H9 (cell line): ENCODE measurements at regions not wholly inside any gene's neighbourhood (a gene's known extent, or its start where the extent isn't known, plus 50 kb on each side); places are given as distances from the start of the nearest gene placed in this dataset.

Experiments used
- DNase-seq: peaks from one replicate; pipeline ENCODE4 v3.0.0-alpha.2; 2017
- H2AFZ ChIP-seq: one replicate; pipeline ENCODE4 v1.6.1; 2013; ENCODE audit warnings: mild to moderate bottlenecking, low read length, control low read depth, moderate library complexity
- H2AK5ac ChIP-seq: 2 replicates; pipeline ENCODE4 v1.6.1; 2013; ENCODE audit warnings: low read length, control low read depth, mixed read lengths; ENCODE audit not compliant: insufficient read length
- H2BK120ac ChIP-seq: one replicate; pipeline ENCODE4 v1.6.1; 2013; ENCODE audit warnings: low read depth, mild to moderate bottlenecking, low read length, control low read depth, inconsistent platforms; ENCODE audit not compliant: poor library complexity, severe bottlenecking
- H2BK12ac ChIP-seq: 2 replicates; pipeline ENCODE4 v1.6.1; 2013; ENCODE audit warnings: low read length, control low read depth, mixed read lengths, low read depth; ENCODE audit not compliant: insufficient read length
- H2BK15ac ChIP-seq: 2 replicates; pipeline ENCODE4 v1.6.1; 2013; ENCODE audit warnings: low read depth, low read length, control low read depth
- H2BK20ac ChIP-seq: one replicate; pipeline ENCODE4 v1.6.1; 2013; ENCODE audit warnings: low read depth, mild to moderate bottlenecking, low read length, control low read depth, inconsistent platforms; ENCODE audit not compliant: poor library complexity, severe bottlenecking
- H2BK5ac ChIP-seq: 2 replicates; pipeline ENCODE4 v1.6.1; 2013; ENCODE audit warnings: low read length, control low read depth, mixed read lengths; ENCODE audit not compliant: insufficient read length
- H3K14ac ChIP-seq: 2 replicates; pipeline ENCODE4 v1.6.1; 2013; ENCODE audit warnings: low read length, control low read depth; ENCODE audit not compliant: insufficient read depth
- H3K18ac ChIP-seq: 2 replicates; pipeline ENCODE4 v1.6.1; 2013; ENCODE audit warnings: low read depth, mild to moderate bottlenecking, mixed read lengths, low read length, control low read depth; ENCODE audit not compliant: insufficient read length
- H3K23ac ChIP-seq: 2 replicates; pipeline ENCODE4 v1.6.1; 2013; ENCODE audit warnings: low read length, control low read depth, mixed read lengths, low read depth; ENCODE audit not compliant: insufficient read length
- H3K23me2 ChIP-seq: 2 replicates; pipeline ENCODE4 v1.6.1; 2013; ENCODE audit warnings: low read depth, mild to moderate bottlenecking, mixed read lengths, low read length, control low read depth; ENCODE audit not compliant: insufficient read length, poor library complexity, severe bottlenecking
- H3K27ac ChIP-seq: 2 replicates; pipeline ENCODE4 v1.5.1; 2013; ENCODE audit warnings: low read length, control low read depth, mixed read lengths, low read depth; ENCODE audit not compliant: insufficient read length
- H3K27me3 ChIP-seq: 2 replicates; pipeline ENCODE4 v1.6.1; 2013; ENCODE audit warnings: low read length, control low read depth, inconsistent platforms; ENCODE audit not compliant: insufficient read depth
- H3K4ac ChIP-seq: 2 replicates; pipeline ENCODE4 v1.6.1; 2013; ENCODE audit warnings: low read depth, mild to moderate bottlenecking, control low read depth, inconsistent platforms, low read length, moderate library complexity
- H3K4me1 ChIP-seq: 2 replicates; pipeline ENCODE4 v1.6.1; 2013; ENCODE audit warnings: low read length, control low read depth, inconsistent platforms; ENCODE audit not compliant: insufficient read depth
- H3K4me2 ChIP-seq: 2 replicates; pipeline ENCODE4 v1.6.1; 2013; ENCODE audit warnings: low read length, control low read depth, mixed read lengths; ENCODE audit not compliant: insufficient read length, insufficient read depth
- H3K56ac ChIP-seq: 2 replicates; pipeline ENCODE4 v1.6.1; 2013; ENCODE audit warnings: low read depth, mild to moderate bottlenecking, mixed read lengths, low read length, control low read depth; ENCODE audit not compliant: insufficient read length
- H3K79me1 ChIP-seq: 2 replicates; pipeline ENCODE4 v1.6.1; 2013; ENCODE audit warnings: low read depth, mild to moderate bottlenecking, moderate library complexity, low read length, control low read depth, inconsistent platforms; ENCODE audit not compliant: insufficient read depth, poor library complexity, severe bottlenecking
- H3K79me2 ChIP-seq: 2 replicates; pipeline ENCODE4 v1.6.1; 2013; ENCODE audit warnings: low read length, control low read depth, inconsistent platforms; ENCODE audit not compliant: insufficient read depth
- H3K9ac ChIP-seq: 2 replicates; pipeline ENCODE4 v1.6.1; 2013; ENCODE audit warnings: low read length, control low read depth, mixed read lengths; ENCODE audit not compliant: insufficient read length; ENCODE audit errors: extremely low read depth
- H3K9me3 ChIP-seq: one replicate; pipeline ENCODE4 v1.6.1; 2013; ENCODE audit warnings: low read depth, low read length, inconsistent platforms; ENCODE audit not compliant: control insufficient read depth
- H3T11ph ChIP-seq: one replicate; pipeline ENCODE4 v1.6.1; 2013; ENCODE audit warnings: mild to moderate bottlenecking, low read length, control low read depth, inconsistent platforms
- H4K20me1 ChIP-seq: one replicate; pipeline ENCODE4 v1.6.1; 2013; ENCODE audit not compliant: control insufficient read depth, insufficient read length, insufficient read depth
- H4K5ac ChIP-seq: 2 replicates; pipeline ENCODE4 v1.6.1; 2013; ENCODE audit warnings: low read depth, mild to moderate bottlenecking, mixed read lengths, low read length, control low read depth; ENCODE audit not compliant: insufficient read length
- H4K8ac ChIP-seq: replicated peaks from 2 replicates; pipeline ENCODE4 v1.6.1; 2013; ENCODE audit warnings: low read length, control low read depth, mixed read lengths, low read depth; ENCODE audit not compliant: insufficient read length
- H4K91ac ChIP-seq: 2 replicates; pipeline ENCODE4 v1.6.1; 2013; ENCODE audit warnings: low read depth, mild to moderate bottlenecking, moderate library complexity, mixed read lengths, low read length, control low read depth; ENCODE audit not compliant: insufficient read length
- H3K27ac Mint-ChIP-seq, 3 experiments: 2 replicates in 2 of 3; 3 replicates in 1 of 3; pipeline ENCODE4 v1.8.0; 2020 to 2021; ENCODE audit warnings: mixed read lengths in 3 of 3, mild to moderate bottlenecking in 1 of 3, moderate library complexity in 1 of 3
- H3K27me3 Mint-ChIP-seq: 2 replicates; pipeline ENCODE4 v1.8.0; 2021; ENCODE audit warnings: low read depth, mild to moderate bottlenecking, moderate library complexity, mixed read lengths
- H3K36me3 Mint-ChIP-seq, 3 experiments: 2 replicates in 2 of 3; 3 replicates in 1 of 3; pipeline ENCODE4 v1.8.0; 2020 to 2021; ENCODE audit warnings: low read depth in 3 of 3, mixed read lengths in 3 of 3; ENCODE audit not compliant: insufficient read depth in 1 of 3
- H3K4me1 Mint-ChIP-seq, 2 experiments: 2 replicates each; pipeline ENCODE4 v1.8.0; 2020; ENCODE audit warnings: mixed read lengths in 2 of 2
- H3K4me3 Mint-ChIP-seq, 2 experiments: 2 replicates in 1 of 2; 3 replicates in 1 of 2; pipeline ENCODE4 v1.8.0; 2020 to 2021; ENCODE audit warnings: mild to moderate bottlenecking in 2 of 2, mixed read lengths in 2 of 2, moderate library complexity in 1 of 2
- H3K9me3 Mint-ChIP-seq, 2 experiments: 2 replicates in 1 of 2; 3 replicates in 1 of 2; pipeline ENCODE4 v1.8.0; 2020; ENCODE audit warnings: mild to moderate bottlenecking in 2 of 2, mixed read lengths in 2 of 2, moderate library complexity in 1 of 2
- CTCF ChIP-seq: fragments of 200-600 bp; sonication (generic); conservative IDR thresholded peaks from 3 replicates; pipeline ENCODE4 v1.8.0; 2021; ENCODE audit warnings: antibody characterized with exemption, mild to moderate bottlenecking
- WGBS: extraction: QIAGEN DNeasy Blood & Tissue Kit; methylation state at CpG from one replicate; pipeline ENCODE4 v1.1.7; 2013; ENCODE audit warnings: missing lambda C conversion rate, low lambda C conversion rate, mixed read lengths; ENCODE audit not compliant: insufficient read length; ENCODE audit errors: extremely low coverage; 5-methylcytosine and 5-hydroxymethylcytosine counted together

- no peak overlapping the region for H3K4me3 Mint-ChIP-seq
- Histone ChIP-seq H2AFZ (no peak overlapping the region), H4K20me1 (no peaks in the 10 kb centered on the region), H3K23me2 (no peaks in the 10 kb centered on the region), H3K79me1 (no peaks in the 10 kb centered on the region), H3K56ac (no peak overlapping the region), H2BK120ac (no peak overlapping the region), H3K79me2 (no peaks in the 10 kb centered on the region), H2AK5ac (no peak overlapping the region), H2BK15ac (no peak overlapping the region), H3K18ac (no peak overlapping the region), H3K9me3 (peaks cover 5% of the 10 kb centered on the region), H3K27me3 (no peaks in the 10 kb centered on the region), H3K27ac (no peak overlapping the region), H3T11ph (no peak overlapping the region), H4K91ac (no peak overlapping the region), H4K8ac (no peak overlapping the region), H3K4me1 (no peaks in the 10 kb centered on the region), H2BK20ac (no peak overlapping the region), H2BK12ac (no peak overlapping the region), H3K4me2 (no peak overlapping the region), H3K23ac (no peak overlapping the region), H3K4ac (no peak overlapping the region), H4K5ac (no peak overlapping the region), H3K9ac (no peak overlapping the region), H3K14ac (no peak overlapping the region), H2BK5ac (no peak overlapping the region)
- no peak for DNase-seq
- peaks cover 0 to 3% (median 0%) of the 10 kb centered on the region in 3 experiments; a peak in 3 of 7 replicates for H3K36me3 Mint-ChIP-seq
- TF ChIP-seq CTCF = no peak
- H3K4me1 Mint-ChIP-seq = no peaks in the 10 kb centered on the region
- H3K27ac Mint-ChIP-seq = no peak overlapping the region
- peaks cover 5 to 6% of the 10 kb centered on the region in 2 experiments; a peak in 3 of 5 replicates for H3K9me3 Mint-ChIP-seq
- no peaks in the 10 kb centered on the region for H3K27me3 Mint-ChIP-seq
- WGBS = no CpG with 5 or more reads among the region's 1 CpG
Observed at GRCh38 chr2:12194968-12195367, 448.5 kb downstream of the LPIN1 start.
